ENCODE measurements at regions not wholly inside any gene's neighbourhood (a gene's known extent, or its start where the extent isn't known, plus 50 kb on each side); places are given as distances from the start of the nearest gene placed in this dataset.
"Not testable (repeated sequence)": the region's sequence is repeated elsewhere in the genome, so short reads cannot be mapped to it uniquely, and the experiment has no call there.

- Histone ChIP-seq H3K27ac (ENCODE audit: low read length) (no peak overlapping the region), H3K9me3 (ENCODE audit: control insufficient read depth, low read depth, low read length) (no peaks in the 10 kb centered on the region), H3K4me1 (ENCODE audit: control insufficient read depth, low read depth, low read length) (no peaks in the 10 kb centered on the region)
These were observed 763.4 kb upstream of the EPHA5 start for GRCh38 chr4:66433706-66434105.

GRCh38 chr4:66430856-66431255, 760.6 kb upstream of the EPHA5 start:
- no peaks in the 10 kb centered on the region for H3K9me3 ChIP-seq (ENCODE audit: control insufficient read depth, low read depth, low read length)
- no peaks in the 10 kb centered on the region for H3K36me3 ChIP-seq (ENCODE audit: control insufficient read depth, low read depth, low read length)
- no peaks in the 10 kb centered on the region for H3K27me3 ChIP-seq (ENCODE audit: control insufficient read depth, insufficient read depth, low read length)
- no peaks in the 10 kb centered on the region for H3K4me1 ChIP-seq (ENCODE audit: control insufficient read depth, low read depth, low read length)
- H3K27ac ChIP-seq (ENCODE audit: low read length) = no peak overlapping the region
- H3K9ac ChIP-seq (ENCODE audit: low read length) = no peak overlapping the region
- no peak overlapping the region for H3K4me3 ChIP-seq (ENCODE audit: low read length)

More at GRCh38 chr4:66433706-66434105, 763.4 kb upstream of the EPHA5 start:
- H3K9ac ChIP-seq (ENCODE audit: low read length) = no peak overlapping the region
- no peaks in the 10 kb centered on the region for H3K36me3 ChIP-seq (ENCODE audit: control insufficient read depth, low read depth, low read length)
- no peak overlapping the region for H3K4me3 ChIP-seq (ENCODE audit: low read length)
- H3K27me3 ChIP-seq (ENCODE audit: control insufficient read depth, insufficient read depth, low read length) = no peaks in the 10 kb centered on the region

- Histone ChIP-seq H3K9me3 (ENCODE audit: control insufficient read depth, low read depth, low read length) (no peaks in the 10 kb centered on the region), H3K9ac (ENCODE audit: low read length) (no peak overlapping the region), H3K27me3 (ENCODE audit: control insufficient read depth, insufficient read depth, low read length) (no peaks in the 10 kb centered on the region), H3K4me3 (ENCODE audit: low read length) (no peak overlapping the region), H3K27ac (ENCODE audit: low read length) (no peak overlapping the region), H3K36me3 (ENCODE audit: control insufficient read depth, low read depth, low read length) (no peaks in the 10 kb centered on the region), H3K4me1 (ENCODE audit: control insufficient read depth, low read depth, low read length) (no peaks in the 10 kb centered on the region)
These were observed 759.0 kb upstream of the EPHA5 start for GRCh38 chr4:66429276-66429675.

- H3K9ac ChIP-seq (ENCODE audit: low read length) = no peak overlapping the region
- no peaks in the 10 kb centered on the region for H3K36me3 ChIP-seq (ENCODE audit: control insufficient read depth, low read depth, low read length)
- no peaks in the 10 kb centered on the region for H3K9me3 ChIP-seq (ENCODE audit: control insufficient read depth, low read depth, low read length)
- H3K27me3 ChIP-seq (ENCODE audit: control insufficient read depth, insufficient read depth, low read length) = no peaks in the 10 kb centered on the region
- no peak overlapping the region for H3K4me3 ChIP-seq (ENCODE audit: low read length)
- H3K27ac ChIP-seq (ENCODE audit: low read length) = no peak overlapping the region
- H3K4me1 ChIP-seq (ENCODE audit: control insufficient read depth, low read depth, low read length) = no peaks in the 10 kb centered on the region
These were observed 746.1 kb upstream of the EPHA5 start for GRCh38 chr4:66416425-66416824.

- no peak overlapping the region for H3K9ac ChIP-seq (ENCODE audit: low read length)
- no peaks in the 10 kb centered on the region for H3K9me3 ChIP-seq (ENCODE audit: control insufficient read depth, low read depth, low read length)
These were observed 733.9 kb upstream of the EPHA5 start for GRCh38 chr4:66404141-66404540.

GRCh38 chr4:66376921-66377320, 706.6 kb upstream of the EPHA5 start:
- H3K4me3 ChIP-seq (ENCODE audit: low read length) = no peak overlapping the region
- no peak overlapping the region for H3K9ac ChIP-seq (ENCODE audit: low read length)
- H3K36me3 ChIP-seq (ENCODE audit: control insufficient read depth, low read depth, low read length) = no peaks in the 10 kb centered on the region

More at GRCh38 chr4:66404141-66404540, 733.9 kb upstream of the EPHA5 start:
- no peaks in the 10 kb centered on the region for H3K36me3 ChIP-seq (ENCODE audit: control insufficient read depth, low read depth, low read length)
- no peaks in the 10 kb centered on the region for H3K27me3 ChIP-seq (ENCODE audit: control insufficient read depth, insufficient read depth, low read length)
- H3K4me3 ChIP-seq (ENCODE audit: low read length) = no peak overlapping the region
- H3K27ac ChIP-seq (ENCODE audit: low read length) = no peak overlapping the region
- H3K4me1 ChIP-seq (ENCODE audit: control insufficient read depth, low read depth, low read length) = no peaks in the 10 kb centered on the region

GRCh38 chr4:66376396-66376795, 706.1 kb upstream of the EPHA5 start:
- Histone ChIP-seq H3K27me3 (ENCODE audit: control insufficient read depth, insufficient read depth, low read length) (no peaks in the 10 kb centered on the region), H3K4me3 (ENCODE audit: low read length) (no peak overlapping the region), H3K36me3 (ENCODE audit: control insufficient read depth, low read depth, low read length) (no peaks in the 10 kb centered on the region), H3K9ac (ENCODE audit: low read length) (no peak overlapping the region), H3K9me3 (ENCODE audit: control insufficient read depth, low read depth, low read length) (no peaks in the 10 kb centered on the region), H3K4me1 (ENCODE audit: control insufficient read depth, low read depth, low read length) (no peaks in the 10 kb centered on the region), H3K27ac (ENCODE audit: low read length) (no peak overlapping the region)

More at GRCh38 chr4:66376921-66377320, 706.6 kb upstream of the EPHA5 start:
- Histone ChIP-seq H3K27me3 (ENCODE audit: control insufficient read depth, insufficient read depth, low read length) (no peaks in the 10 kb centered on the region), H3K9me3 (ENCODE audit: control insufficient read depth, low read depth, low read length) (no peaks in the 10 kb centered on the region), H3K4me1 (ENCODE audit: control insufficient read depth, low read depth, low read length) (no peaks in the 10 kb centered on the region), H3K27ac (ENCODE audit: low read length) (no peak overlapping the region)

GRCh38 chr4:66373268-66373667, 703.0 kb upstream of the EPHA5 start:
- no peaks in the 10 kb centered on the region for H3K36me3 ChIP-seq (ENCODE audit: control insufficient read depth, low read depth, low read length)
- H3K9me3 ChIP-seq (ENCODE audit: control insufficient read depth, low read depth, low read length) = no peaks in the 10 kb centered on the region
- no peaks in the 10 kb centered on the region for H3K4me1 ChIP-seq (ENCODE audit: control insufficient read depth, low read depth, low read length)
- H3K27ac ChIP-seq (ENCODE audit: low read length) = no peak overlapping the region
- H3K27me3 ChIP-seq (ENCODE audit: control insufficient read depth, insufficient read depth, low read length) = no peaks in the 10 kb centered on the region
- no peak overlapping the region for H3K9ac ChIP-seq (ENCODE audit: low read length)
- H3K4me3 ChIP-seq (ENCODE audit: low read length) = no peak overlapping the region

GRCh38 chr4:66372706-66373105, 702.4 kb upstream of the EPHA5 start:
- H3K4me1 ChIP-seq (ENCODE audit: control insufficient read depth, low read depth, low read length) = no peaks in the 10 kb centered on the region

GRCh38 chr4:66367043-66367660, 696.9 kb upstream of the EPHA5 start:
- H3K27me3 ChIP-seq (ENCODE audit: control insufficient read depth, insufficient read depth, low read length) = no peaks in the 10 kb centered on the region
- no peak overlapping the region for H3K9ac ChIP-seq (ENCODE audit: low read length)
- H3K4me3 ChIP-seq (ENCODE audit: low read length) = no peak overlapping the region
- no peaks in the 10 kb centered on the region for H3K4me1 ChIP-seq (ENCODE audit: control insufficient read depth, low read depth, low read length)
- H3K36me3 ChIP-seq (ENCODE audit: control insufficient read depth, low read depth, low read length) = no peaks in the 10 kb centered on the region
- no peak overlapping the region for H3K27ac ChIP-seq (ENCODE audit: low read length)
- no peaks in the 10 kb centered on the region for H3K9me3 ChIP-seq (ENCODE audit: control insufficient read depth, low read depth, low read length)

More at GRCh38 chr4:66372706-66373105, 702.4 kb upstream of the EPHA5 start:
- Histone ChIP-seq H3K4me3 (ENCODE audit: low read length) (no peak overlapping the region), H3K9ac (ENCODE audit: low read length) (no peak overlapping the region), H3K36me3 (ENCODE audit: control insufficient read depth, low read depth, low read length) (no peaks in the 10 kb centered on the region), H3K9me3 (ENCODE audit: control insufficient read depth, low read depth, low read length) (no peaks in the 10 kb centered on the region), H3K27me3 (ENCODE audit: control insufficient read depth, insufficient read depth, low read length) (no peaks in the 10 kb centered on the region), H3K27ac (ENCODE audit: low read length) (no peak overlapping the region)

GRCh38 chr4:66360395-66360794, 690.1 kb upstream of the EPHA5 start:
- H3K27me3 ChIP-seq (ENCODE audit: control insufficient read depth, insufficient read depth, low read length); H3K9me3 ChIP-seq (ENCODE audit: control insufficient read depth, low read depth, low read length); H3K4me1 ChIP-seq (ENCODE audit: control insufficient read depth, low read depth, low read length); H3K9ac ChIP-seq (ENCODE audit: low read length); H3K4me3 ChIP-seq (ENCODE audit: low read length); H3K27ac ChIP-seq (ENCODE audit: low read length); H3K36me3 ChIP-seq (ENCODE audit: control insufficient read depth, low read depth, low read length): not testable (repeated sequence)

- no peaks in the 10 kb centered on the region for H3K4me1 ChIP-seq (ENCODE audit: control insufficient read depth, low read depth, low read length)
- H3K4me3 ChIP-seq (ENCODE audit: low read length) = no peak overlapping the region
- no peaks in the 10 kb centered on the region for H3K36me3 ChIP-seq (ENCODE audit: control insufficient read depth, low read depth, low read length)
- no peaks in the 10 kb centered on the region for H3K9me3 ChIP-seq (ENCODE audit: control insufficient read depth, low read depth, low read length)
- H3K9ac ChIP-seq (ENCODE audit: low read length) = no peak overlapping the region
- no peaks in the 10 kb centered on the region for H3K27me3 ChIP-seq (ENCODE audit: control insufficient read depth, insufficient read depth, low read length)
- H3K27ac ChIP-seq (ENCODE audit: low read length) = no peak overlapping the region
These were observed 687.0 kb upstream of the EPHA5 start for GRCh38 chr4:66357316-66357715.

Measured in iPS-18a (cell line).